Heart left ventricle (tissue), 16 donors: ENCODE measurements at regions not wholly inside any gene's neighbourhood (a gene's known extent, or its start where the extent isn't known, plus 50 kb on each side); places are given as distances from the start of the nearest gene placed in this dataset.

Experiments
- ATAC-seq, 4 donors: fragments of 200-7000 bp; cut with Tn5 transposase; one replicate each; pipeline ENCODE4 v1.9.1; 2020 to 2022; ENCODE audit warnings: moderate library complexity in 4 of 4, mild to moderate bottlenecking in 3 of 4, moderate number of reproducible peaks in 1 of 4
- DNase-seq, 5 donors: peaks; one replicate each; pipeline ENCODE4 v3.0.0-alpha.2; 2020
- H3K27ac ChIP-seq, 12 donors: fragments of 200-600 bp; sonication (generic) in 4 of 12; one replicate each; pipeline versions ENCODE4 v1.5.0 to v1.8.0; 2016 to 2022; ENCODE audit warnings: mild to moderate bottlenecking in 2 of 12
- H3K27me3 ChIP-seq, 9 donors: fragments of 200-600 bp; sonication (generic) in 2 of 9; one replicate each; pipeline versions ENCODE4 v1.5.1 to v1.8.0; 2016 to 2022; ENCODE audit warnings: mild to moderate bottlenecking in 3 of 9
- H3K36me3 ChIP-seq, 9 donors: fragments of 200-600 bp; sonication (generic) in 2 of 9; one replicate each; pipeline versions ENCODE4 v1.5.0 to v1.8.0; 2018 to 2022; ENCODE audit warnings: mild to moderate bottlenecking in 2 of 9
- H3K4me1 ChIP-seq, 12 donors: fragments of 200-600 bp; sonication (generic) in 4 of 12; one replicate each; pipeline versions ENCODE4 v1.5.0 to v1.8.0; 2016 to 2022; ENCODE audit warnings: mild to moderate bottlenecking in 3 of 12
- H3K4me3 ChIP-seq, 12 donors: fragments of 200-600 bp; sonication (generic) in 4 of 12; one replicate each; pipeline versions ENCODE4 v1.5.0 to v1.8.0; 2017 to 2022; ENCODE audit warnings: mild to moderate bottlenecking in 9 of 12, moderate library complexity in 4 of 12
- H3K9me3 ChIP-seq, 12 donors: fragments of 200-600 bp; sonication (generic) in 4 of 12; one replicate each; pipeline versions ENCODE4 v1.5.0 to v1.8.0; 2016 to 2022; ENCODE audit warnings: mild to moderate bottlenecking in 1 of 12
- POLR2A ChIP-seq, 2 donors: fragments of 450-650 bp; IDR thresholded peaks; one replicate each; pipeline ENCODE4 v1.6.1; 2017; ENCODE audit warnings: antibody characterized with exemption in 2 of 2, mild to moderate bottlenecking in 2 of 2, moderate library complexity in 2 of 2
- WGBS, 4 donors: extraction: QIAGEN DNeasy Blood & Tissue Kit in 2 of 4; methylation state at CpG; one replicate each; pipeline versions ENCODE4 v1.1.5 to v1.1.7; 2013 to 2018; 5-methylcytosine and 5-hydroxymethylcytosine counted together
- intact Hi-C, 10 donors: fragments of 100-400 bp; cut with DNase I; formaldehyde crosslinking; loops; one replicate each; pipeline versions ENCODE4 v1.11.1 to v1.14.2; 2022
- TF ChIP-seq, protein P1 (sequence below), 12 donors: fragments of 200-600 bp; sonication (generic) in 4 of 12; IDR thresholded peaks; one replicate each; pipeline versions ENCODE4 v1.5.0 to v1.8.0; 2018 to 2022; ENCODE audit warnings: antibody characterized with exemption in 12 of 12, mild to moderate bottlenecking in 5 of 12
- donor health status: ischemic (EF 13 %, LVEDD 7.1; RV severe dilation, severe dysfunction).
- donor health status: healthy with polysubstance abuse.
- donor health status: DM: no; HTN: yes; CAD: no.
- donor health status: DM: no; HTN: no; CAD: no.
- donor health status: ischemic (EF 25% LVEDD 6.9; RV normal size, moderate dysfunction).
- donor health status: ischemic (EF 25% LVEDD 5.7; RV mildly dilated, moderate dysfunction).
- donor health status: healthy.
- donor health status: DM: yes; HTN: yes; CAD: no.
- donor health status: ischemic (EF 35%, LVEDD 5.7; RV mildly dilated, moderate dysfunction).
- donor health status: nonischemic (EF 11% LVEDD 7.7; RV severe dilation, severe dysfunction).
- donor health status: DM: yes; HTN: yes; CAD: no.
- donor health status: PGD.
- donor health status: ischemic (EF 29% LVEDD 5.4; RV normal size, mild dysfunction).
- donor health status: nonischemic (EF 23%, LVEDD 6.1; RV moderate dilation, normal function).

GRCh38 chr12:104896710-104897109 lies 61.4 kb downstream of the SLC41A2 start:
- no peaks in the 10 kb centered on the region for H3K27me3 ChIP-seq
- H3K27ac ChIP-seq: no peak overlapping the region
- WGBS, 4 donors: 72 to 81% (median 78%) methylated on average over 4 of the region's 4 CpGs
- ATAC-seq: no peak
- intact Hi-C loops: loop anchor here in 1 of 10 donors (10.0 kb wide), 1 partner anchor 148 kb away; no protein-coding TSS in a partner anchor
- no peak for TF ChIP-seq POLR2A (IDR thresholded peaks at IDR 0.05)
- TF ChIP-seq, protein P1, sequence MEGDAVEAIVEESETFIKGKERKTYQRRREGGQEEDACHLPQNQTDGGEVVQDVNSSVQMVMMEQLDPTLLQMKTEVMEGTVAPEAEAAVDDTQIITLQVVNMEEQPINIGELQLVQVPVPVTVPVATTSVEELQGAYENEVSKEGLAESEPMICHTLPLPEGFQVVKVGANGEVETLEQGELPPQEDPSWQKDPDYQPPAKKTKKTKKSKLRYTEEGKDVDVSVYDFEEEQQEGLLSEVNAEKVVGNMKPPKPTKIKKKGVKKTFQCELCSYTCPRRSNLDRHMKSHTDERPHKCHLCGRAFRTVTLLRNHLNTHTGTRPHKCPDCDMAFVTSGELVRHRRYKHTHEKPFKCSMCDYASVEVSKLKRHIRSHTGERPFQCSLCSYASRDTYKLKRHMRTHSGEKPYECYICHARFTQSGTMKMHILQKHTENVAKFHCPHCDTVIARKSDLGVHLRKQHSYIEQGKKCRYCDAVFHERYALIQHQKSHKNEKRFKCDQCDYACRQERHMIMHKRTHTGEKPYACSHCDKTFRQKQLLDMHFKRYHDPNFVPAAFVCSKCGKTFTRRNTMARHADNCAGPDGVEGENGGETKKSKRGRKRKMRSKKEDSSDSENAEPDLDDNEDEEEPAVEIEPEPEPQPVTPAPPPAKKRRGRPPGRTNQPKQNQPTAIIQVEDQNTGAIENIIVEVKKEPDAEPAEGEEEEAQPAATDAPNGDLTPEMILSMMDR (IDR thresholded peaks at IDR 0.05): no peak
- H3K9me3 ChIP-seq: peaks cover 0 to 14% (median 3%) of the 10 kb centered on the region in 12 donors
- no peaks in the 10 kb centered on the region for H3K4me1 ChIP-seq
- no peak for DNase-seq
- no peaks in the 10 kb centered on the region for H3K36me3 ChIP-seq
- no peak overlapping the region for H3K4me3 ChIP-seq

- Histone ChIP-seq H3K4me3 (no peak overlapping the region), H3K9me3 (peaks cover 0 to 14% (median 3%) of the 10 kb centered on the region in 12 donors), H3K4me1 (no peaks in the 10 kb centered on the region), H3K27me3 (no peaks in the 10 kb centered on the region), H3K36me3 (no peaks in the 10 kb centered on the region), H3K27ac (no peak overlapping the region)
- TF ChIP-seq POLR2A (IDR thresholded peaks at IDR 0.05): no peak
- TF ChIP-seq, protein P1 (IDR thresholded peaks at IDR 0.05): no peak
- DNase-seq (no peak), ATAC-seq (no peak)
- intact Hi-C loops: loop anchor here in 1 of 10 donors (10.0 kb wide), 1 partner anchor 149 kb away; no protein-coding TSS in a partner anchor
Observed at GRCh38 chr12:104896146-104896545, 61.9 kb downstream of the SLC41A2 start.

- 77 to 82% (median 79%) methylated on average over 2 of the region's 2 CpGs for WGBS, 4 donors
- Histone ChIP-seq H3K27ac (no peak overlapping the region), H3K36me3 (no peaks in the 10 kb centered on the region), H3K4me3 (no peak overlapping the region), H3K9me3 (peaks cover 0 to 14% (median 3%) of the 10 kb centered on the region in 12 donors), H3K27me3 (no peaks in the 10 kb centered on the region), H3K4me1 (no peaks in the 10 kb centered on the region)
- intact Hi-C loops: loop anchor here in 1 of 10 donors (10.0 kb wide), 1 partner anchor 149 kb away; no protein-coding TSS in a partner anchor
- TF ChIP-seq POLR2A (IDR thresholded peaks at IDR 0.05): no peak
- TF ChIP-seq, protein P1 (IDR thresholded peaks at IDR 0.05): no peak
- ATAC-seq (no peak), DNase-seq (no peak)
Observed at GRCh38 chr12:104895415-104895814, 62.7 kb downstream of the SLC41A2 start.

DNA sequence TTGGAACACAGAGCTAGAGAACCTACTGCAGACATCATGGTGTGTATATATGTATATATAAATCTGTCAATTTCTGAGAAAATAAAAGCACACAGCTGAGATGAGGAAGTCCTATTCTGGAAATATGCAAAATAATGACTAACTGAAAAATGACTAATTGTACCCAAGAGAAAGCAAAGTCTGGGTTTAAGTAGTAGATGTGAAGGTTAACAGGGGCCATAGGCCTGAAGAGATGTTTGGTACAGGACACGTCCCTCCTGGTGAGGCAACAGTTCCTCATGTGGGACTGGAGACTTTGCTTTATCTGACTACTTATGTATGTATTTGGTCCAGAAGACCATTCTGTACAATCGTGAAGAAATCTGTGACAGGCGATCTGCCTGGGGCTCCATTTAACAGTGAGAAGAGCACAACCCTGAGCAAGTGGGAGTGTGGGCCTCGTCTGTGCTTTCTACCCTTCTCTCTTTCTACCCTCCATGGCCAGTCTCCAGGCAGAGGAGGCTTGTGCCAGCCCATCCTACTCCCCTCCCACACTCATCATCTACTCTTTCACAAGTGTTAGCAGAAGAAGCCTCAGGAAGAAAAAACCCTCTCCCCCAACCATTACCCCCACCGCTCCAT lies 67.5 kb downstream of the SLC41A2 start:
- no peaks in the 10 kb centered on the region for H3K4me1 ChIP-seq
- DNase-seq (no peak), ATAC-seq (no peak)
- intact Hi-C loops: loop anchor here in 1 of 10 donors (10.0 kb wide), 1 partner anchor 154 kb away; no protein-coding TSS in a partner anchor
- no peak overlapping the region for H3K4me3 ChIP-seq
- no peak overlapping the region for H3K27ac ChIP-seq
- H3K27me3 ChIP-seq: no peaks in the 10 kb centered on the region
- TF ChIP-seq, protein P1 (IDR thresholded peaks at IDR 0.05): no peak
- no peak for TF ChIP-seq POLR2A (IDR thresholded peaks at IDR 0.05)
- 81 to 92% (median 86%) methylated on average over 5 of the region's 5 CpGs for WGBS, 4 donors
- no peaks in the 10 kb centered on the region for H3K36me3 ChIP-seq
- H3K9me3 ChIP-seq: no peaks in the 10 kb centered on the region
